Gastrocnemius medialis (tissue), 4 donors: ENCODE measurements at regions not wholly inside any gene's neighbourhood (a gene's known extent, or its start where the extent isn't known, plus 50 kb on each side); places are given as distances from the start of the nearest gene placed in this dataset.

Experiments
- POLR2A ChIP-seq, 2 donors: fragments of 450-650 bp; IDR thresholded peaks; one replicate each; pipeline ENCODE4 v1.6.1; 2017; ENCODE audit warnings: antibody characterized with exemption in 2 of 2, mild to moderate bottlenecking in 2 of 2, moderate library complexity in 2 of 2
- TF ChIP-seq, protein P1 (sequence below), 5 experiments: fragments of 450-650 bp in 3 of 5; fragments of 200-600 bp in 2 of 5; sonication (generic) in 2 of 5; IDR thresholded peaks in 4 of 5; conservative IDR thresholded peaks in 1 of 5; 1 replicate in 4 of 5; 2 replicates in 1 of 5; pipeline ENCODE4 v1.5.1; 2016 to 2019; ENCODE audit warnings: antibody characterized with exemption in 5 of 5, mild to moderate bottlenecking in 3 of 5, moderate library complexity in 3 of 5

DNA sequence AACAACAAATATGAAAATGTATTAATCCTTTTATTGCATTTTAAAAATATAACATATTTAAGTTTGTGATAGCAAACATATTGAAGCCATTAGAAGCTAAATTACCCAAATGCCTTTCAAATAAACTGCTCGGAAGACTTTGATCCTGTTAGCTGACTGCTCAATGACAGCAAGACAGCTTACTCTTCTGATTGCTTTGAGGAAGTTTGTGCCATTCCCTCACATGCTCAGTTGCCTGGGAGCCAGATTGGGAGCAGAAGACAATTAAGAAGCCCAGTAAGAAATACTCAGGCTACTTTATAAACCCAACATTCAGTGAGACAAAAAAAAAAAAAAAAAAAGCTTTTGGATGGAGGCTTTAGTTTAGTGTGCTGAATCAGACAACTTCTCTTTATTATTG, 407.1 kb upstream of the SOX11 start:
- TF ChIP-seq, protein P1, sequence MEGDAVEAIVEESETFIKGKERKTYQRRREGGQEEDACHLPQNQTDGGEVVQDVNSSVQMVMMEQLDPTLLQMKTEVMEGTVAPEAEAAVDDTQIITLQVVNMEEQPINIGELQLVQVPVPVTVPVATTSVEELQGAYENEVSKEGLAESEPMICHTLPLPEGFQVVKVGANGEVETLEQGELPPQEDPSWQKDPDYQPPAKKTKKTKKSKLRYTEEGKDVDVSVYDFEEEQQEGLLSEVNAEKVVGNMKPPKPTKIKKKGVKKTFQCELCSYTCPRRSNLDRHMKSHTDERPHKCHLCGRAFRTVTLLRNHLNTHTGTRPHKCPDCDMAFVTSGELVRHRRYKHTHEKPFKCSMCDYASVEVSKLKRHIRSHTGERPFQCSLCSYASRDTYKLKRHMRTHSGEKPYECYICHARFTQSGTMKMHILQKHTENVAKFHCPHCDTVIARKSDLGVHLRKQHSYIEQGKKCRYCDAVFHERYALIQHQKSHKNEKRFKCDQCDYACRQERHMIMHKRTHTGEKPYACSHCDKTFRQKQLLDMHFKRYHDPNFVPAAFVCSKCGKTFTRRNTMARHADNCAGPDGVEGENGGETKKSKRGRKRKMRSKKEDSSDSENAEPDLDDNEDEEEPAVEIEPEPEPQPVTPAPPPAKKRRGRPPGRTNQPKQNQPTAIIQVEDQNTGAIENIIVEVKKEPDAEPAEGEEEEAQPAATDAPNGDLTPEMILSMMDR (IDR thresholded peaks at IDR 0.05 in 4 of 5, conservative IDR thresholded peaks at IDR 0.05 in 1 of 5) = no peak
- no peak for TF ChIP-seq POLR2A (IDR thresholded peaks at IDR 0.05)
